HG03103 (cell line): ENCODE measurements at regions not wholly inside any gene's neighbourhood (a gene's known extent, or its start where the extent isn't known, plus 50 kb on each side); places are given as distances from the start of the nearest gene placed in this dataset.
"Not testable (repeated sequence)": the region's sequence is repeated elsewhere in the genome, so short reads cannot be mapped to it uniquely, and the experiment has no call there.

Experiments
- ATAC-seq: cut with Tn5 transposase; IDR thresholded peaks from one replicate; pipeline ENCODE4 v1.9.1; 2021; ENCODE audit warnings: low read depth; ENCODE audit not compliant: unreplicated experiment

- ATAC-seq = no peak
Observed at GRCh38 chr12:42892702-42893551, 303.4 kb upstream of the PRICKLE1 start.

- no peak for ATAC-seq
Observed at GRCh38 chr12:42887657-42888056, 298.1 kb upstream of the PRICKLE1 start.

DNA sequence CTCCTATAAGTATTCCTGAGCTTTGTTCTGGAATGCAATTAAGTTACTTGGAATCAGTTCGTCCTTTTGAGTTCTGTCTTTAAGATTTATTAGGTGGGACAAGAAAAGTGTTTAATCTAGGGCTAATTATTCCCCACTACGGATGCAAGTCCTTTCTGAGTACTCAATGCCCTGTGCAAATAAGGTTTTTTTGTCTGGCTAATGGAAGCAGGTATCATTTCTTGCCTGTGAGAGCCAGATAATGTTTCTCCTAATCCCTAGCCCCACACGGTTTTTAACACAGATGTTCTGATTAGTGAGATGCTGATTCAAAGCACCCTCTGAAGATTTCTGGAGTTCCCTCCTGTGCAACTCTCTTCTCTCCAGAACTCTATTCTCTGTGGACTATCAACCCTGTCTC is 296.6 kb upstream of the PRICKLE1 start:
- ATAC-seq = no peak

DNA sequence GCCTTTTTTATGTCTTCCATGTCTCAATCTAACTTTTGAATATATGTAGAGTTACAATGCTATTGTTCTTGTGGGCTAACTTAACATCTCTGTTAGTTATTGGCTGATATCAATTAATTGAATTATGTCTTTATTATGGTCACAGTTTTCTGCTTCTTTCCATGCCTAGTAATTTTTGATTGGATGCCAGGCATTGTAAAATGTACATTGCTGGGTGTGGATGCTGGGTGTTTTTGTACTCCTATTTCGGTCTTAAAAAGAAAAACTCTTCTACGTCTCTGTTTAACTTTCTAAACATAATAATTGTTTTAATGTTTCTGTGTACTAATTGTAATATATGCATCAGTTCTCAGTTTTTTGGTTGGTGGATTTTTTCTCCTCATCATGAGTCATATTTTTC is 296.1 kb upstream of the PRICKLE1 start:
- no peak for ATAC-seq

DNA sequence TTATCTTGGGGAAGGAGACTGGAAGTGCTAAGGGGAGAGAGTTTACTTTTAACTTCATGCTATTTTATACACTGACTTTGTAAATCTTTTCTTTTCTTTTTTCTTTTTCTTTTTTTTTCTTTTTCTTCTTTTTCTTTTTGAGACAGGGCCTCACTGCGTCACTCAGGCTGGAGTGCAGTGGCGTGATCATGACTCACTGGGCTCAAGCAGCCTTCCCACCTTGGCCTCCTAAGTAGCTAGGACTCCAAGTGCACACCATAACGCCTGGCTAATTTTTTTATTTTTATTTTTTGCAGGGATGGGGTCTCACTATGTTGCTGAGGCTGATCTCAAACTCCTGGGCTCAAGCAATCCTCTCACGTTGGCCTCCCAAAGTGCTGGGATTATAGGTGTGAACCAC is 294.6 kb upstream of the PRICKLE1 start:
- no peak for ATAC-seq

DNA sequence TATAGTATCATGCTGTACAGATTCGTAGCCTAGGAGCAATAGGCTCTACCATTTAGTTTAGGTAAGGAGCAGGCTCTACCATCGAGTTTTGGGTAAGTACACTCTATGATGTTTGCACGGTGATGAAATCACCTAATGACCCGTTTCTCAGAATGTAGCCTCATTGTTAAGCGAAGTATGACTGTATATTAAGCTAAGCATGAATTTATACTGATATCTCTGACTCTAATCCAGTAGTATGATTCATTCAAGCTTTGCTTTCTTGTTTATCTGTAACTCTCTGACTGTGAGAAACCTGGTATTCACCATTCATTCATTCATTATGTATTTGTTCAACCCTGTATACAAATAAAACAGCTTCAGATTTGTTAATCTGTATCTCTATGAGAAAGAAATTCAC is 283.9 kb upstream of the PRICKLE1 start:
- ATAC-seq = no peak

GRCh38 chr12:42871816-42872215 is 282.3 kb upstream of the PRICKLE1 start:
- no peak for ATAC-seq

GRCh38 chr12:42868291-42868690 is 278.7 kb upstream of the PRICKLE1 start:
- no peak for ATAC-seq

GRCh38 chr12:42865282-42865681 is 275.7 kb upstream of the PRICKLE1 start:
- no peak for ATAC-seq

GRCh38 chr12:42862055-42862454 is 272.5 kb upstream of the PRICKLE1 start:
- ATAC-seq = no peak

DNA sequence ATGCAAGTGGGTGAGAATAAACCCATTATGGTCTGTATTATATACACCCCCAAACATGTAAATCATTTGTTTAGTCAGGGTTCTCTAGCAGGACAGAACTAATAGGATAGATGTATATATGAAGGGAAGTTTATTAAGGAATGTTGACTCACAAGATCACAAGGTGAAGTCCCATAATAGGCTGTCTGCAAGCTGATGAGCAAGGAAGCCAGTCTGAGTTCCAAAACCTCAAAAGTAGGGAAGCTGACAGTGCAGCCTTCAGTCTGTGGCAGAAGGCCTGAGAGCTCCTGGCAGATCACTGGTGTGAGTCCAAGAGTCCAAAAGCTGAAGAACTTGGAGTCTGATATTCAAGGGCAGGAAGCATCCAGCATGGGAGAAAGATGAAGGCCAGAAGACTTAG is 270.8 kb upstream of the PRICKLE1 start:
- ATAC-seq = not testable (repeated sequence)

GRCh38 chr12:42859612-42860011 is 270.1 kb upstream of the PRICKLE1 start:
- ATAC-seq = no peak

- no peak for ATAC-seq
Observed at GRCh38 chr12:42857106-42857505, 267.6 kb upstream of the PRICKLE1 start.

DNA sequence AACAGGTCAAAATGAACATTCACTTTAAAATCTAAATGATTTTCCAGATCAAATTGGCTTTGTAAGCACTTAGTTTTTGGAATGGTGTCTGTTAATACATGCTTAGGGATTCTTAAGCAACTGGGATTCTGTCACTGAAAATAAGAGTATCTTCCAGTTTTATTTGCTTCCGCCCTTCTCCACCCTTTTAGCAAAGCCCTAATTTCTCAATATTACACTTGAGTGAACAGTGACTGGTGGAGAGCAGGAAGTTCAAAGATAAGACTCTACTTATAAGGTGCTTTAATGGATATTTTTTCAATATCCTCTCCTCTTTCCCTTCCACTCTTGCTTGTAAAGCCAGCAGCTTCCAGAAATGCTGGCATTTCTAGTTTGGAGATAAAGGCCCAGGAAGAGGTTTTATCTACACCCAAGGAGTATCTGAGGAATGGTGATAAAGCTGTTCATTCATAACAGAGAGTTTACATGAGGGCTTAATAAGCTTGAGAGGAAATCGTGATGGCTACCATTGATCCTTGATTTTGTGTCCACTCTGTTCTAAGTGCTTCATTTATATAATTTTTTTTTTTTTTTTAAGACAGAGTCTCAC is 265.9 kb upstream of the PRICKLE1 start:
- ATAC-seq = no peak

DNA sequence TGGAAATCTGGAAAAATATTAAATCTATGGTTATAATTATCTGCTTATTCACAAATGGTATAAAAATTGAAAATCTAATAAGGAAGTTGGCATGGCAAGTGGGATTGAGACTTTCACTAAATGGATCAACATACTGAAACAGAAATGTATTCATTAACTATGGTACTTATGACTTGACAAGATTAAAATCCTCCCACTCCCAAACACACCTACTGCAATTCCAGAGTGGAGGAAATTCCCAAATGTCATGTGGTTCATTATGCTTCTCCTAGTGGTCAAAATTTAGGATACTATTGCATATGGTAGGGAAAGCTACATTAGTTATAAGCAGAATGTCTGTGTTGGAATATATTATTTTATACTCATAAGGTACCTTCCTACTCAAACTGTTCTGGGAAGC is 265.3 kb upstream of the PRICKLE1 start:
- ATAC-seq = no peak

DNA sequence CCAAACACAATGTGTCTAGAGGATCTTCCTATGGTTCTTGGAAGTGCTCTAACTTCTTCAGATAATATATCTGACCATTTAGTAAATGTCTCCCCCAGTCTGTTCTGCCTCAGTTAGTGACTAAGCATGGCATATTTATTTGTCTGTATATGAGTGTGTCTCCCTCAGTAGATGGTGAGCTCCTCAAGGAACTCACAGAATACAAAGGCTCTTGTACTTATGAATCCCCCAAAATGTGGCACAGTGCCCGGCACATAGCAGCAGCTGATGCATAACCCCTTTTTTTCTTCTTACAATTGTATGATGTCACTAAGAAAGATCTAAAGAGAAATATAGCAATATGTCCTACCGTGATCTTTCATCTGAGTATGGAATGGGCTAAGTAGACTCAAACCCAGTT is 264.7 kb upstream of the PRICKLE1 start:
- no peak for ATAC-seq

DNA sequence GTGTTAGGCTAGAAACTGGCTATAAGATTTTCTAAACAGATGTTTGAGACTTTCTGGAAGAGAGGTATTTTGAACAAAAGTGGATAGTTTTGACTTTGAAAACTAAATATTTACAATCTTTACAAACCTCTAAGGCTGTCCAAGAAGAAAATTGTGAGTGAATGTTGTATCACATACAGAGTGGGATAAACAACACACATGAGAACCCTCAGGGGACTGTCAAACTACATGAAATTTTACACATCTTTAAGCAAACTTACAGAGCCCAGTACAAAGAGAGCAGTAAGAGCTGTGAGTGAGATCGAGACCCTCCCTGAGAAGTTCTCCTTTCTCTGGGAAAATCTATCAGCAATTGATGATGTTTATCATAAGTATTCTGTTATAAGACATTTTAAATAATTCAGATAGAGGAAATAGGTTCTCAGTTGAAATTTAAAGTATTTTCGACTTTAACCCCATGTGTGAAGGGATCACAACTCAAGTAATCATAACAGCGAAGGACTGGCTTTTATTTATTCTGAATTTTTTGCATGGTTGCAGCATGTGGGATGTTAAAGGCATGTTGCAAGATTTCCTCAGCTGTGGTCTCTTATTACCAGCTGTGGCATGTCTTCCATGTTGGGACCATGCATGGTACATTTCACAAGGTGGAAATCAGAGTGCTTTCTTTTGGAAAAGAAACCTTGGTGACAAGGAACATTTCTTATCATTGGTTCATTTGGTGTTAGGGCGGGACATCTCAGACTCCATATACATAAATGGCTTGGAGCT is 264.0 kb upstream of the PRICKLE1 start:
- no peak for ATAC-seq

GRCh38 chr12:42846782-42847181 is 257.2 kb upstream of the PRICKLE1 start:
- ATAC-seq = no peak

DNA sequence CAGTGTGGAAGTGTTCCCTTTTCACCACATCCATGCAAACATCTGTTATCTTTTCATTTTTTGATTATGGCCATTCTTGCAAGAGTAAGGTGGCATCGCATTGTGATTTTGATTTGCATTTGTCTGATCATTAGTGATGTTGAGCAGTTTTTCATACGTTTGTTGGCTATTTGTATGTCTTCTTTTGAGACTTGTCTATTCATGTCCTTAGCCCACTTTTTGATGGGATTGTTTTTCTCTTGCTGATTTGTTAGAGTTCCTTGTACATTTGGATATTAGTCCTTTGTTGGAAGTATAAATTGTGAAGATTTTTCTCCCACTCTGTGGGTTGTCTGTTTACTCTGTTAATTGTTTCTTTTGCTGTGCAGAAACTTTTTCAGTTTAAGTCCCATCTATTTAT is 244.5 kb upstream of the PRICKLE1 start:
- ATAC-seq = no peak

GRCh38 chr12:42828836-42829235 is 239.3 kb upstream of the PRICKLE1 start:
- ATAC-seq = no peak

DNA sequence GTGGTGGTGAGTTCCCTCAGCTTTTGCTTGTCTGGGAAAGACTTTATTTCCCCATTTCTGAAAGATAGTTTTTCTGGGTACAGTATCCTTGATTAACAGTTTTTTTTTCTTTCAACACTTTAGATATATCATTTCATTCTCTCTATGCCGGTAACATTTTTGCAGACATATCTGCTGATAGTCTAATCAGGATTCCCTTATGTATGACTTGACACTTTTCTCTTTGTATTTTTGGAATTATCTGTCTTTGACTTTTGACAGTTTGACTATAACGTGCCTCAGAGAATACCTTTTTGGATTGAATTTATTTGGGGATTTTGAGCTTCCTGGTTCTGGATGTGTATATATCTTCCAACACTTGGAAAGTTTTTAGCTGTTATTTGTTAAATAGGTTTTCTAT is 234.8 kb upstream of the PRICKLE1 start:
- ATAC-seq = no peak

DNA sequence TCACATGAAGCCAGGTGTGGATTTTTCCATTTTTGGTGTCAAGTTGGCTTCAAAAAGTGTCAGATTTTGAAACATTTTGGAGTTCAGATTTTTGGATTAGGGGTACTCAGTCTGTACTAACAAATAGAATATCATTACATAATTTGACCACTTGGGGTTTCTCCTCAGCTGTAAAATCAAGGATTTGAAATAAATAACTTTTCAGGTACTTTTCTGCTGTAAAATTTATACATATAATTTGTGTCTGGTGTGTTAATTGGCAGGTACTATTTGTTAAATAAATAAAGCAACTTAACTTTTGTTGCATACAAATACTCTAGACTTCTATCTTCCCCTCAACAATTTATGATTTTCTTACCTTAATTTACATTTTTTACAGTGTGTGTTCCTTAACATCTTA is 234.1 kb upstream of the PRICKLE1 start:
- no peak for ATAC-seq
